RWPE2 (cell line): ENCODE measurements at regions not wholly inside any gene's neighbourhood (a gene's known extent, or its start where the extent isn't known, plus 50 kb on each side); places are given as distances from the start of the nearest gene placed in this dataset.
"Not testable (repeated sequence)": the region's sequence is repeated elsewhere in the genome, so short reads cannot be mapped to it uniquely, and the experiment has no call there.

ENCODE experiments used
- ATAC-seq: fragments of 200-7000 bp; cut with Tn5 transposase; 3 replicates; pipeline ENCODE4 v1.9.1; 2021; ENCODE audit warnings: low read depth
- DNase-seq: peaks from one replicate; pipeline ENCODE4 v3.0.0-alpha.2; 2020; ENCODE audit warnings: low spot score
- H3K27ac ChIP-seq: fragments of 450-650 bp; 2 replicates; pipeline ENCODE4 v1.5.1; 2017; ENCODE audit warnings: mild to moderate bottlenecking; ENCODE audit not compliant: poor library complexity, severe bottlenecking
- H3K27me3 ChIP-seq: fragments of 250-450 bp; sonication (Bioruptor Pico); 2 replicates; pipeline ENCODE4 v1.5.1; 2021; ENCODE audit warnings: mild to moderate bottlenecking, moderate library complexity; ENCODE audit not compliant: insufficient read depth, poor library complexity, severe bottlenecking
- H3K36me3 ChIP-seq: fragments of 250-450 bp; sonication (Bioruptor Pico); 2 replicates; pipeline ENCODE4 v1.5.1; 2020; ENCODE audit warnings: low read depth, mild to moderate bottlenecking, moderate library complexity
- H3K4me1 ChIP-seq: fragments of 250-450 bp; sonication (Bioruptor Pico); 2 replicates; pipeline ENCODE4 v1.5.1; 2021; ENCODE audit warnings: mild to moderate bottlenecking, moderate library complexity; ENCODE audit not compliant: insufficient read depth, poor library complexity, severe bottlenecking
- H3K4me3 ChIP-seq: fragments of 250-450 bp; sonication (Bioruptor Pico); 2 replicates; pipeline ENCODE4 v1.5.1; 2021; ENCODE audit warnings: mild to moderate bottlenecking, moderate library complexity; ENCODE audit not compliant: severe bottlenecking
- H3K9me3 ChIP-seq: fragments of 250-450 bp; sonication (Bioruptor Pico); 2 replicates; pipeline ENCODE4 v1.5.1; 2021; ENCODE audit warnings: mild to moderate bottlenecking, moderate library complexity; ENCODE audit not compliant: severe bottlenecking
- TF ChIP-seq, protein P1 (sequence below): fragments of 450-650 bp; IDR thresholded peaks from one replicate; pipeline ENCODE4 v1.5.1; 2017; ENCODE audit warnings: mild to moderate bottlenecking, moderate library complexity; ENCODE audit not compliant: poor library complexity, severe bottlenecking

DNA sequence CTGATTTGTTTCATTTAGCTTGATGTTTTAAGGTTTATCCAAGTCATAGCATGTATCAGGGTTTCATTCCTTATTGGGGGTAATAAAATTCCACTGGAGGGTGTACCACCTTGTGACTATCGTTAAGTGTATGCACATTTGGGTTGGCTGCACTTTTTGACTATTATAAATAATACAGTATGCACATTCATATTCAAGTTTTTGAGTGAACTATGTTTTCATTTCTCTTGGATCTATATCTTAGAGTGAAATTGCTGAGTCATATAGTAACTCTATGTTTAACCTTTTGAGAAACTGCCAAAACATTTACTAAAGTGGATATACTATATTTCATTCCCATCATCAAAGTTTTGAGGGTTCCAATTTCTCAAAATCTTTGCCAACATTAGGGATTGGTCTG is 952.7 kb downstream of the TDRD15 start:
- Histone ChIP-seq H3K9me3 (no peaks in the 10 kb centered on the region), H3K36me3 (no peaks in the 10 kb centered on the region), H3K27ac (no peak overlapping the region), H3K4me1 (no peaks in the 10 kb centered on the region), H3K27me3 (no peaks in the 10 kb centered on the region), H3K4me3 (no peak overlapping the region)
- TF ChIP-seq, protein P1, sequence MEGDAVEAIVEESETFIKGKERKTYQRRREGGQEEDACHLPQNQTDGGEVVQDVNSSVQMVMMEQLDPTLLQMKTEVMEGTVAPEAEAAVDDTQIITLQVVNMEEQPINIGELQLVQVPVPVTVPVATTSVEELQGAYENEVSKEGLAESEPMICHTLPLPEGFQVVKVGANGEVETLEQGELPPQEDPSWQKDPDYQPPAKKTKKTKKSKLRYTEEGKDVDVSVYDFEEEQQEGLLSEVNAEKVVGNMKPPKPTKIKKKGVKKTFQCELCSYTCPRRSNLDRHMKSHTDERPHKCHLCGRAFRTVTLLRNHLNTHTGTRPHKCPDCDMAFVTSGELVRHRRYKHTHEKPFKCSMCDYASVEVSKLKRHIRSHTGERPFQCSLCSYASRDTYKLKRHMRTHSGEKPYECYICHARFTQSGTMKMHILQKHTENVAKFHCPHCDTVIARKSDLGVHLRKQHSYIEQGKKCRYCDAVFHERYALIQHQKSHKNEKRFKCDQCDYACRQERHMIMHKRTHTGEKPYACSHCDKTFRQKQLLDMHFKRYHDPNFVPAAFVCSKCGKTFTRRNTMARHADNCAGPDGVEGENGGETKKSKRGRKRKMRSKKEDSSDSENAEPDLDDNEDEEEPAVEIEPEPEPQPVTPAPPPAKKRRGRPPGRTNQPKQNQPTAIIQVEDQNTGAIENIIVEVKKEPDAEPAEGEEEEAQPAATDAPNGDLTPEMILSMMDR: no peak
- ATAC-seq (no peak), DNase-seq (no peak)

DNA sequence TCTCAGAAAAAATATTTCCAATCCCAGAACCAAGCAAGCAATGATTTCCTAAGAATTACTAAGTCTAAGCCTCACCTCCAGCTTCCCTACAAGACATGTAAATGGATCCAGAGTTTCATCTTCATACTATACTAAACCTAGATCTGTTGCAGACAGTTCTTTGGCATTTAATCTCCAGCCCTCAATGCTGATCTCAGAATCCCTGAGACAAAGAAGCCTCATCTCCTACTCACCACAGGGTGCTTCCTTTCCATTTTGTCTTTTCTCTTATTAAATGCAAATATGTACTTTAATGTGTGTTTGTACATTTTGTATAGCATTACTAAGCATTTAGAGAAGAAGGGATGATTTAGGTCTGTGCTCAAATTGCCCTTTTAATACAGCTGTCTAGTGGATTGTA is 954.9 kb downstream of the TDRD15 start:
- TF ChIP-seq, protein P1: no peak
- no peak for DNase-seq
- Histone ChIP-seq H3K9me3 (no peaks in the 10 kb centered on the region), H3K27ac (no peak overlapping the region), H3K4me3 (no peak overlapping the region), H3K36me3 (no peaks in the 10 kb centered on the region), H3K4me1 (no peaks in the 10 kb centered on the region), H3K27me3 (no peaks in the 10 kb centered on the region)
- ATAC-seq: no peak

DNA sequence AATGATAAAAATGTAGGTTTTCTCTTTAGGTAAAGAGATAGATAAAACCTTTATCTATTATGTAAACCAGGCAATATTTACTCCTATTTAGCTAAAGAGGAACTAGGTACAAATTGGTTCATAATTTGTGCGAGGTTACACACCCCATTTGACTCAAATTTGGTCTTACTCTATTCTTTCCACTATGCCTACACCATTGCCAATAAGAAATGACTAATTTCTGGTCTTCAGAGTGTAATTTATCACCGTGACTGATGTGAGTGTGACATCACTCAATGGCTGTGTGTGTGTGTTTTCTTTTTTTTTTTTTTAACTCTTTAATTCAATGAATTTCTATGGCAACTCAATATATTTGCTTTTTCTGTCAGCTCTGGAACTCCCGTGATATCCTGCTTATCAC is 955.8 kb downstream of the TDRD15 start:
- Histone ChIP-seq H3K9me3 (no peaks in the 10 kb centered on the region), H3K4me1 (no peaks in the 10 kb centered on the region), H3K27me3 (no peaks in the 10 kb centered on the region), H3K4me3 (no peak overlapping the region), H3K36me3 (no peaks in the 10 kb centered on the region), H3K27ac (no peak overlapping the region)
- TF ChIP-seq, protein P1: no peak
- no peak for DNase-seq
- ATAC-seq: no peak

DNA sequence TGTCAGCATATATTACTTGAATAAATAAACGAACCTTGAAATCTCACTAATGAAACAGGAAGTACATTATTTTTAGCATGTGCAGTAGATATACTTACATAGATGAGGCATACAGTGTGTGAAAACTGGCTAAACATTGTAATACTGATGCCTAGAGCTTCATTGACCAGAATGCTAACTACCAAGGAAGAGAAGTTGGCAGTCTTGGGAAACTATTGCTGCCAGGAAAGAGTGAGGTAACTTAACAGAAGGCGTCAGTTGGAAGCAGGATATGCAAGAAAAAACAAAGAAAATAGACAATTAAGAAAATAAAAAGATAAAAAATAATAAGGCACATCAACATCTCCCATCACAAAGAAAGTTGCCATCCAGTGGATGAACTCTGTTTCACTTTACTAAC is 963.0 kb downstream of the TDRD15 start:
- H3K27me3 ChIP-seq: no peaks in the 10 kb centered on the region
- H3K4me1 ChIP-seq: no peaks in the 10 kb centered on the region
- DNase-seq: no peak
- no peak for ATAC-seq
- no peaks in the 10 kb centered on the region for H3K36me3 ChIP-seq
- no peak overlapping the region for H3K27ac ChIP-seq
- H3K4me3 ChIP-seq: no peak overlapping the region
- peaks cover 3% of the 10 kb centered on the region for H3K9me3 ChIP-seq
- TF ChIP-seq, protein P1: no peak

DNA sequence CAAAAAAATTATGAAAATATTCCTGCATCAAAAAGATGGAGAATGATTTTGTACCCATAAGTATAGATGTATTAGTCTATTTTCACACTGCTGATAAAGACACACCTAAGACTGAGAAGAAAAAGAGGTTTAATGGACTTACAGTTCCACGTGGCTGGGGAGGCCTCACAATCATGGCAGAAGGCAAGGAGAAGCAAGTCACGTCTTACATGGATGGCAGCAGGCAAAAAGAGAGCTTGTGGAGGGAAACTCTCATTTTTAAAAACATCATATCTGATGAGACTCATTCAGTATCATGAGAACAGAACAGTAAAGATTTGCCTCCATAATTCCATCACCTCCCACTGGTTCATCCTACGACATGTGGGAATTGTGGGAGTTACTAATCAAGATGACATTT is 979.8 kb downstream of the TDRD15 start:
- not testable (repeated sequence) for H3K4me3 ChIP-seq, H3K9me3 ChIP-seq, DNase-seq, ATAC-seq, H3K27me3 ChIP-seq, H3K27ac ChIP-seq, H3K4me1 ChIP-seq, H3K36me3 ChIP-seq
